Large intestine (tissue), 3 donors: ENCODE measurements at regions not wholly inside any gene's neighbourhood (a gene's known extent, or its start where the extent isn't known, plus 50 kb on each side); places are given as distances from the start of the nearest gene placed in this dataset.

ENCODE experiments used
- DNase-seq, 2 donors: peaks; one replicate each; pipeline versions ENCODE4 v3.0.0 to v3.0.0-alpha.2; 2013
- H3K27ac ChIP-seq: one replicate; pipeline ENCODE4 v1.5.1; 2013; ENCODE audit warnings: low read length
- H3K27me3 ChIP-seq: 2 replicates; pipeline ENCODE4 v1.6.1; 2013; ENCODE audit warnings: low read length; ENCODE audit not compliant: control insufficient read depth, insufficient read depth
- H3K36me3 ChIP-seq: 2 replicates; pipeline ENCODE4 v1.6.1; 2013; ENCODE audit warnings: low read length; ENCODE audit not compliant: control insufficient read depth, insufficient read depth
- H3K4me1 ChIP-seq: one replicate; pipeline ENCODE4 v1.6.1; 2013; ENCODE audit warnings: low read length; ENCODE audit not compliant: control insufficient read depth, insufficient read depth
- H3K4me3 ChIP-seq: one replicate; pipeline ENCODE4 v1.5.1; 2013; ENCODE audit warnings: low read length
- H3K9me3 ChIP-seq: one replicate; pipeline ENCODE4 v1.6.1; 2013; ENCODE audit warnings: mild to moderate bottlenecking, low read depth, low read length, moderate library complexity; ENCODE audit not compliant: control insufficient read depth
- WGBS: methylation state at CpG from one replicate; pipeline ENCODE4 v1.1.5; 2013; ENCODE audit warnings: low lambda C conversion rate; ENCODE audit not compliant: insufficient coverage; 5-methylcytosine and 5-hydroxymethylcytosine counted together

- no peaks in the 10 kb centered on the region for H3K36me3 ChIP-seq
- WGBS: 92% methylated on average over 1 of the region's 5 CpGs
- H3K4me1 ChIP-seq: peaks cover 7% of the 10 kb centered on the region
- H3K9me3 ChIP-seq: no peaks in the 10 kb centered on the region
- no peak overlapping the region for H3K4me3 ChIP-seq
- H3K27ac ChIP-seq: no peak overlapping the region
- H3K27me3 ChIP-seq: no peaks in the 10 kb centered on the region
- DNase-seq: no peak
Measured at GRCh38 chr6:43895656-43896328, 125.8 kb downstream of the VEGFA start.

- Histone ChIP-seq H3K4me3 (no peak overlapping the region), H3K36me3 (no peaks in the 10 kb centered on the region), H3K27me3 (no peaks in the 10 kb centered on the region), H3K4me1 (peaks cover 3% of the 10 kb centered on the region), H3K27ac (no peak overlapping the region), H3K9me3 (no peaks in the 10 kb centered on the region)
- no CpG with 5 or more reads among the region's 8 CpGs for WGBS
- no peak for DNase-seq
Measured at GRCh38 chr6:43893073-43893472, 123.1 kb downstream of the VEGFA start.

GRCh38 chr6:43891072-43891870 is 121.3 kb downstream of the VEGFA start:
- Histone ChIP-seq H3K36me3 (no peaks in the 10 kb centered on the region), H3K27ac (no peak overlapping the region), H3K9me3 (no peaks in the 10 kb centered on the region), H3K27me3 (no peaks in the 10 kb centered on the region), H3K4me1 (peaks cover 3% of the 10 kb centered on the region), H3K4me3 (no peak overlapping the region)
- DNase-seq: no peak
- 68% methylated on average over 4 of the region's 25 CpGs for whole genome bisulfite sequencing

- Histone ChIP-seq H3K27ac (no peak overlapping the region), H3K9me3 (no peaks in the 10 kb centered on the region), H3K4me1 (peaks cover 3% of the 10 kb centered on the region), H3K27me3 (no peaks in the 10 kb centered on the region), H3K36me3 (no peaks in the 10 kb centered on the region), H3K4me3 (no peak overlapping the region)
- 79% methylated on average over 3 of the region's 17 CpGs for WGBS
- no peak for DNase-seq
Measured at GRCh38 chr6:43890197-43891062, 120.4 kb downstream of the VEGFA start.

GRCh38 chr6:43887906-43888683 is 118.1 kb downstream of the VEGFA start:
- Histone ChIP-seq H3K4me1 (peaks cover 3% of the 10 kb centered on the region), H3K9me3 (no peaks in the 10 kb centered on the region), H3K27ac (no peak overlapping the region), H3K27me3 (no peaks in the 10 kb centered on the region), H3K4me3 (no peak overlapping the region), H3K36me3 (no peaks in the 10 kb centered on the region)
- DNase-seq: no peak
- no CpG with 5 or more reads among the region's 17 CpGs for WGBS

GRCh38 chr6:43887340-43887858 is 117.4 kb downstream of the VEGFA start:
- no peak for DNase-seq
- WGBS: 100% methylated on average over 1 of the region's 12 CpGs
- no peaks in the 10 kb centered on the region for H3K36me3 ChIP-seq
- no peaks in the 10 kb centered on the region for H3K9me3 ChIP-seq
- peaks cover 3% of the 10 kb centered on the region for H3K4me1 ChIP-seq
- H3K4me3 ChIP-seq: no peak overlapping the region
- no peak overlapping the region for H3K27ac ChIP-seq
- no peaks in the 10 kb centered on the region for H3K27me3 ChIP-seq

- Histone ChIP-seq H3K36me3 (no peaks in the 10 kb centered on the region), H3K4me3 (no peak overlapping the region), H3K9me3 (no peaks in the 10 kb centered on the region), H3K27me3 (no peaks in the 10 kb centered on the region), H3K4me1 (peaks cover 3% of the 10 kb centered on the region), H3K27ac (no peak overlapping the region)
- WGBS: no CpG with 5 or more reads among the region's 7 CpGs
- DNase-seq: no peak
Measured at GRCh38 chr6:43886717-43887339, 116.8 kb downstream of the VEGFA start.

GRCh38 chr6:43886067-43886461 is 116.1 kb downstream of the VEGFA start:
- WGBS: no CpG with 5 or more reads among the region's 10 CpGs
- Histone ChIP-seq H3K27me3 (no peaks in the 10 kb centered on the region), H3K36me3 (no peaks in the 10 kb centered on the region), H3K4me1 (no peaks in the 10 kb centered on the region), H3K9me3 (no peaks in the 10 kb centered on the region), H3K4me3 (no peak overlapping the region), H3K27ac (no peak overlapping the region)
- no peak for DNase-seq

GRCh38 chr6:43885399-43886066 is 115.5 kb downstream of the VEGFA start:
- Histone ChIP-seq H3K4me3 (no peak overlapping the region), H3K27ac (no peak overlapping the region), H3K9me3 (no peaks in the 10 kb centered on the region), H3K36me3 (no peaks in the 10 kb centered on the region), H3K4me1 (no peaks in the 10 kb centered on the region), H3K27me3 (no peaks in the 10 kb centered on the region)
- no peak for DNase-seq
- no CpG with 5 or more reads among the region's 6 CpGs for WGBS
